ENCODE measurements at regions not wholly inside any gene's neighbourhood (a gene's known extent, or its start where the extent isn't known, plus 50 kb on each side); places are given as distances from the start of the nearest gene placed in this dataset.

- H3K36me3 ChIP-seq = no peaks in the 10 kb centered on the region
- H3K9me3 ChIP-seq = no peaks in the 10 kb centered on the region
- H3K4me3 ChIP-seq (ENCODE audit: low read depth, low read length) = no peak overlapping the region
- TF ChIP-seq CTCF (IDR thresholded peaks at IDR 0.05; ENCODE audit: low read depth, low read length) = no peak
- no peak for DNase-seq
- H3K27me3 ChIP-seq = no peaks in the 10 kb centered on the region
- H3K4me1 ChIP-seq = no peaks in the 10 kb centered on the region
Observed at GRCh38 chr13:65479692-65480091, 1750.4 kb downstream of the PCDH9 start.

GRCh38 chr13:65473196-65473595 is 1756.9 kb downstream of the PCDH9 start:
- no peaks in the 10 kb centered on the region; the same call in 1 of the 2 replicates for H3K9me3 ChIP-seq
- no peak overlapping the region for H3K4me3 ChIP-seq (ENCODE audit: low read depth, low read length)
- H3K27me3 ChIP-seq = no peaks in the 10 kb centered on the region
- H3K36me3 ChIP-seq = no peaks in the 10 kb centered on the region
- no peak for DNase-seq
- no peak for TF ChIP-seq CTCF (IDR thresholded peaks at IDR 0.05; ENCODE audit: low read depth, low read length)
- H3K4me1 ChIP-seq = peaks cover 7% of the 10 kb centered on the region

- TF ChIP-seq CTCF (IDR thresholded peaks at IDR 0.05; ENCODE audit: low read depth, low read length) = no peak
- DNase-seq = no peak
- Histone ChIP-seq H3K27me3 (no peaks in the 10 kb centered on the region), H3K9me3 (no peaks in the 10 kb centered on the region; the same call in 1 of the 2 replicates), H3K36me3 (no peaks in the 10 kb centered on the region), H3K4me3 (ENCODE audit: low read depth, low read length) (no peak overlapping the region), H3K4me1 (peaks cover 9% of the 10 kb centered on the region)
Observed at GRCh38 chr13:65472336-65472735, 1757.8 kb downstream of the PCDH9 start.

- Histone ChIP-seq H3K4me3 (ENCODE audit: low read depth, low read length) (no peak overlapping the region), H3K9me3 (no peaks in the 10 kb centered on the region; the same call in 1 of the 2 replicates), H3K36me3 (no peaks in the 10 kb centered on the region), H3K27me3 (no peaks in the 10 kb centered on the region), H3K4me1 (peaks cover 9% of the 10 kb centered on the region)
- no peak for TF ChIP-seq CTCF (IDR thresholded peaks at IDR 0.05; ENCODE audit: low read depth, low read length)
- no peak for DNase-seq
Observed at GRCh38 chr13:65470781-65471180, 1759.4 kb downstream of the PCDH9 start.

GRCh38 chr13:65468628-65469027 is 1761.5 kb downstream of the PCDH9 start:
- no peaks in the 10 kb centered on the region for H3K36me3 ChIP-seq
- no peak for DNase-seq
- H3K4me1 ChIP-seq = peaks cover 9% of the 10 kb centered on the region
- H3K4me3 ChIP-seq (ENCODE audit: low read depth, low read length) = no peak overlapping the region
- no peak for TF ChIP-seq CTCF (IDR thresholded peaks at IDR 0.05; ENCODE audit: low read depth, low read length)
- H3K9me3 ChIP-seq = no peaks in the 10 kb centered on the region; the same call in 1 of the 2 replicates
- H3K27me3 ChIP-seq = no peaks in the 10 kb centered on the region

- H3K4me1 ChIP-seq = peaks cover under 1% of the 10 kb centered on the region; the same call in 1 of the 2 replicates
- no peak for DNase-seq
- H3K9me3 ChIP-seq = no peaks in the 10 kb centered on the region
- no peak overlapping the region for H3K4me3 ChIP-seq (ENCODE audit: low read depth, low read length)
- no peaks in the 10 kb centered on the region for H3K36me3 ChIP-seq
- no peaks in the 10 kb centered on the region for H3K27me3 ChIP-seq
- no peak for TF ChIP-seq CTCF (IDR thresholded peaks at IDR 0.05; ENCODE audit: low read depth, low read length)
Observed at GRCh38 chr13:65461590-65461989, 1768.5 kb downstream of the PCDH9 start.

Data from BE2C (cell line).